Activated effector memory CD4-positive, alpha-beta T cell treated with anti-CD3 and anti-CD28 coated beads, Interleukin-2, amount 50 U/mL, for 16 hours (primary cell): ENCODE measurements at regions not wholly inside any gene's neighbourhood (a gene's known extent, or its start where the extent isn't known, plus 50 kb on each side); places are given as distances from the start of the nearest gene placed in this dataset.

ENCODE experiments used
- DNase-seq: peaks from one replicate; pipeline ENCODE4 v3.0.0-alpha.2; 2020

GRCh38 chr14:62027958-62028357 is 265.7 kb downstream of the SNAPC1 start:
- no peak for DNase-seq

- no peak for DNase-seq
Observed at GRCh38 chr14:62029569-62029924, 267.3 kb downstream of the SNAPC1 start.

DNA sequence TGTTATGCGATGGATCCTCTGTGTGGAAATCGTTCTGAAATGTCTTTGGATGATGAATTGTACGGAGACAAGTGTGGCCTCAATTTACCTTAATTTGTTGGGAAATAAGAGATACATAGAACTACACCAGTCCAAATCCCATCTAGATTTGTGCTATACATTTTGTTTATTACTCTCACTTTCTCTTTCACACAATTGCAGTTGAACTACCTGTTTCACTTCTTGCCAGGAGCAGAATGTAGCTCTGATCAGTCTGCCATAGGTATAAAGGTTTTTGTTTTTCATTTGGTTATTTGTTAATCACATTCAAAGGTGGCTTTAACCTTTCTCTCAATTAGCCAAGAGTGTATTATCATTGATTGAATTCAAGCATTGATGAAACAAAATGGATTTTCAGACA is 268.2 kb downstream of the SNAPC1 start:
- DNase-seq, result no peak

- DNase-seq, result no peak
Observed at GRCh38 chr14:62031504-62031903, 269.3 kb downstream of the SNAPC1 start.

DNA sequence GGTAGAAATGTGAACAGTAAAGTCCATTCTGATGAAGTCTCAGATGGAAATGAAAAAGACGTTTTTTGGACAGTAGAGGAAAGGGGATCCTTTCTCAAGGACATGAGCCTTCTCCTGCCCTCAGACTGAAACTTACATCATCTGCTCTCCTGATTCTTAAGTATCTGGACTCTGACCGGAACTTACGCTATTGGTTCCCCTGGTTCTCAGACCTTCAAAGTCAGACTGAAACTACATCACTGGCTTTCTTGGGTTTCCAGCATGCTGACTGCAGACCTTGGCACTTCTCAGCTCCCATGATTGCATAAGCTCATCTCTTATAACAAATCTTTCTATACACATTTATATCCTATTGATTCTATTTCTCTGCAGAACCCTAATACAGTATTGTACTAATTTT is 291.0 kb downstream of the SNAPC1 start:
- DNase-seq, result no peak

GRCh38 chr14:62056789-62057188 is 294.6 kb downstream of the SNAPC1 start:
- DNase-seq, result no peak

DNA sequence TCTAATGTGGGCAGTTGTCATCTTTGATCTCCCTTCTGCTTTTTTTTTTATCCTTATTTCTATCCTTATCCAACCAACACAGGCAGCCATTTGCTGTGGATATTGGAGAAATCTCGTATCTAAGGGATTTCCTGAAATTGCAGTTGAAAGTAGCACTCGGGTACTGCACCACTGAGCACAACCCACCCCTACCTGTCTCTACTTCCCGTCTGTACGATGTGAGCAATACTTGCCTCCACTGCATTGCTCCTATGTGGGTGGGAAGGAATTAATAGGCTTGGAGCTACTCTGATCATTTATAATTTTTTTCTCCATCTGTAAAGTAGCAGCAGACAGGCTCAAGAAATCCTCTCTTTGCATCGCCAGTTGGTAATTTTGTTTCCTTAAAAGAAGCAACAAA is 300.4 kb downstream of the SNAPC1 start:
- DNase-seq, result no peak

- no peak for DNase-seq
Observed at GRCh38 chr14:62064751-62065323, 302.6 kb downstream of the SNAPC1 start.

GRCh38 chr14:62066304-62066703 is 304.1 kb downstream of the SNAPC1 start:
- no peak for DNase-seq

DNA sequence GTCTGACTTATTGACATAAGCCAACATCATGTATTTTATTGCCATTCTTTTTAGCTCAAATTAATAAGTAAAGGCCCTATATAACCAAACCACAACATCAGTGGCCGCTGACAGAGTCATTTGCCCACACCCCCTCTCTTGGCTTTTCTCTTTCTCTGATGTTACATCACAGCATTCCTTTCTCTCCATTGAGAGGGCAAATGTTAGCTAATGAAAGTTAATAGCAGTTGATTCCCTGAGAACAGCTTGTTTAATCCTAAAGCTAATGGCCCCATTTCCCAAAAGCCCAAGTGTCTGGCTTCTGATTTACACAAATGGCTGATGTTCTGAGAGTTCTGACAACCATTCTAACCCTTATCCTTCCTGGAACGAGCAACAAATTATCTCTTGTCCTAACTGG is 308.8 kb downstream of the SNAPC1 start:
- no peak for DNase-seq

GRCh38 chr14:62076368-62076767 is 314.1 kb downstream of the SNAPC1 start:
- DNase-seq, result no peak

- no peak for DNase-seq
Observed at GRCh38 chr14:62076825-62077605, 314.8 kb downstream of the SNAPC1 start.

DNA sequence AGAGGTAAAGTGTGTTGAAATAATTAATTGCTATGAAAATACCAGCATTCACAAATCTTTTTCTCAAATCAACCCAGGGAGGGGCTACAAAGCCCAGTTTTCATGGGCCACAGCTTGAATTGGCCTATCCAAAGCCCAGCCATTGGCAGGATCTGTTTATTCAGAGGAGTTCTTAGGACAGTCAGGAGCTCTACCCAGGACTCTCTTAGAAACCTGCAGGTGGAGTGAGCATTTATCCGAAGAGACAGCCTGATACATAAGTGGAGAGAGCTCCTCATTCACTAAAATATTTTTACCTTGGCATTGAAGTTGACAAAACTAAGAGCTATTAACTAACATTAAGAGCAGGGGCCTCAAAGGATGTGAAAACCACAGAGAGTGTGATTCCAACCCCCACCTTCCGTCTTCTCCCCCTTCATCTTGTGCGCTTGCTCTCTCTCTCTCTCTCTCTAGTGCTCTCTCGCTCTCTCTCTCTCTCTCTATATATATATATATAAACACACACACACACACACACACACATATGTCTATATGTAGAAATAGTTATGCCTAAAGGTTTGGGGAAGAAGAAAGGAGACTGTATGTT is 315.5 kb downstream of the SNAPC1 start:
- no peak for DNase-seq

GRCh38 chr14:62079038-62079437 is 316.8 kb downstream of the SNAPC1 start:
- DNase-seq, result no peak

- DNase-seq, result no peak
Observed at GRCh38 chr14:62081012-62081612, 318.9 kb downstream of the SNAPC1 start.

GRCh38 chr14:62081951-62082350 is 319.7 kb downstream of the SNAPC1 start:
- DNase-seq, result no peak

GRCh38 chr14:62082779-62083178 is 320.6 kb downstream of the SNAPC1 start:
- no peak for DNase-seq

DNA sequence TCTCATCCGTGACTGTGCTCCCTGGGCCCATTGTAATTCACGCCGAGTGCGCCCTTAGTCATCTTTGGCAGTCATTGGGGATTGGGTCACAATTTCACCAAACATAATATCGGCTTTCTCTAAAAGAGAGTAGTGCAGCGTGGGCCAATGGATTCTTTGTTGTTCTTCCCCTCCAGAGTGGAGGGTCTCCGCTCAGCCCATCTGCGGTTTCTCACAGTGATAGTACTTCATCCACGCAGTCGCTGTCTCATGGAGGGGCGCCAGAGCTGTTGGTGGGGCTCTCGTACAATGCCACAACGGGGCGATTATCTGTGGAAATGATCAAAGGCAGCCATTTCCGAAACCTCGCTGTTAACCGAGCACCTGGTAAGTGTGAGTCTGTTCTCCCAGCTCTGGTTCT is 321.8 kb downstream of the SNAPC1 start:
- no peak for DNase-seq

DNA sequence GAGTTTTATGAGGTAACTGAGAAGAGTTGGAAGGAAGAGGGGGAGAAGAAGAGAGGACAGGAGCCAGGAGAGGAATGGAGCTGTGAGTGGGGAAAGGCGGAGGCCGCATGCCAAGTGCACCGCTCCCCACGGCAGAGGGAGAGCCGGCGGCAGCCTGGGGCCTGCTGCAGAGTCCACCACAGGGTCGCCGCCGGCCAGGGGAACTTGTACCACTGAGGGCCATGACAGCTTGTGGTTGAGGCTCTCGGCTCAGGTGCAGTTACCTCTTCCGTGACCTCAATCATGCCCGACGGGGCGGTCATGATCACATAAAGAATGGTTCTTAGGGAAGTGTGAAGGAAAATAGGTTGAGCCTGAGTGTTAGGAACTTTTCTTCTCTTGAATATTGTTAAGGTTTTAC is 325.0 kb downstream of the SNAPC1 start:
- no peak for DNase-seq

DNA sequence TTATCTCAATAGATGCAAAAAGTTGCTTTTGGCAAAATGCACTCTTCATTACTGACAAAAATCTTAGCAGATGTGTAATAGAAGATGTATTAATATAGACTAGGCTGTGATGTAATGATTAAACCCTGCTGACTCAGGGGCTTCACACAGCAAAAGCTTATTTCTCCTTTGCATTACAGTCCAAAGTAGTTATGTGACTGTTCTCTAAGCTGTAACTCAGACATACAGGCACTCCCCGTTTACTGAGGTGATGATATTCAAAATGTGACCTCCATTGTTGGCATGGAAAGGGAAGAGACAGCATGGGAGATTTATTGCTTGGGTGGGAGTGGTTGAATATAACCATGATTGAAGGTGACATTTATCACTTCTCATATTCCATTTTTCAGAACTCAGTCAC is 331.5 kb downstream of the SNAPC1 start:
- no peak for DNase-seq

DNA sequence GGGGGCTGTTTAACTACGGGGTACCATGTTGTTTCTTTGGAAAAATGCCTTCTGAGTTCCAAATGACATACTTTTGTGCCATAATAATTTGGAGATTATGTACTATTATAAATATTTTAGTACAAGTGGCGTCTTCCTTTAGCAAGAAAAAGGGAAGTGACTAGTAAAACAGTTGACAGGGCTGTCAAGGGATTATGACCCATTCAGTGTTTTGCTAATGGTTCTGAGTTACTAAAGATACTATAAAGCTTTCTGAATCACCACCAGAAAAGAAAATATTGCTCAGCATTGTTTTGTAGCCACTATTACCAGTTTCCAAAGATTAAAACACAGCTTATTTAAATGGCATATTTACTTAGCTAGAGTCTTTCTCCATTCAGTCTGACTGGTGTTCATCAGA is 334.9 kb downstream of the SNAPC1 start:
- no peak for DNase-seq

DNA sequence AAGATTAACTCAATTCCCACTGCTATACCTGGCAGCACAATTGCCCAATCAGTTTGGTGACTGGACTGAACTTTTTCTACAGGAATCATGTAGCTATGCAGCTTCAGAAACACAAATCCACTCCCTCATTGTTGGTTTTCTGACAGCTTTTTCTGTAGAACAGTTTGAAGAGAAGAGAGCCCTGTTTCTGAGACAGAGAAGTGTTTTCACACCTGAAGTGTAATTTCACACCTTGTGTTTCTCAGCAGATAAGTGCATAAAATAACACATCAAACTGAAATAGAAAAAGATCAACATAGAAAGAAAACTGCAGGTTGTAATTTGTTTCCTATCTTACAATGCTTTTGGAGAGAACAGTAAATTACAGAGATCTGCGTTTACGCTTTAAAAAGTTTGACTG is 335.6 kb downstream of the SNAPC1 start:
- no peak for DNase-seq

DNA sequence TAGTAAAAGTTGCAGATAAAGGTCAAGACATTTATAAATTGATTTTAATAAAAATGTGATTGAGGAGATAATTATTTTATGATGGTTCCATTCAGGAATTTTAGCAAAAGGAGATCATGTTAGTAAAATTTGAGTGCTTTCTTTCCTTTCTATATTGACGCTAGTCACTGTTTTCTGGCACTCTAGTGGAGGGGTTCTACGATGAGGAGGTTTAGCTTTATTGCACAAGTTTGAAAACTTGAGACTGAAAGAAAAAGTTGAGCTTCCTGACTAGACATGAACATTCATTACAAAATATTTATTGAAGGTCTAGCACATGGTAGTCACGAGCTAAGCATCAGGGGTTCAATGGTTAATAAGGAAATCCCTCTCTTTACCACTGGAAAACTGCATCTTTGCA is 336.1 kb downstream of the SNAPC1 start:
- DNase-seq, result no peak

- no peak for DNase-seq
Observed at GRCh38 chr14:62099091-62099490, 336.9 kb downstream of the SNAPC1 start.
